Osteoblast (primary cell): ENCODE measurements at regions not wholly inside any gene's neighbourhood (a gene's known extent, or its start where the extent isn't known, plus 50 kb on each side); places are given as distances from the start of the nearest gene placed in this dataset.

ENCODE experiments used
- DNase-seq: peaks from one replicate; pipeline ENCODE4 v3.0.0; 2011; ENCODE audit warnings: low spot score, mixed read lengths; ENCODE audit not compliant: insufficient read length; ENCODE audit errors: missing footprints
- H2AFZ ChIP-seq: 2 replicates; pipeline ENCODE4 v1.6.0; 2011; ENCODE audit warnings: mild to moderate bottlenecking, low read length
- H3K27ac ChIP-seq: 2 replicates; pipeline ENCODE4 v1.5.1; 2011; ENCODE audit warnings: mild to moderate bottlenecking, low read depth, low read length, moderate library complexity
- H3K27me3 ChIP-seq: 2 replicates; pipeline ENCODE4 v1.6.0; 2012; ENCODE audit warnings: mild to moderate bottlenecking, control low read depth, inconsistent platforms, low read length, moderate library complexity; ENCODE audit not compliant: insufficient read depth
- H3K36me3 ChIP-seq: 2 replicates; pipeline ENCODE4 v1.5.1; 2011; ENCODE audit warnings: mild to moderate bottlenecking, low read length, control low read depth, moderate library complexity; ENCODE audit not compliant: insufficient read depth
- H3K4me1 ChIP-seq: 2 replicates; pipeline ENCODE4 v1.5.1; 2011; ENCODE audit warnings: mild to moderate bottlenecking, low read length, control low read depth, moderate library complexity; ENCODE audit not compliant: insufficient read depth
- H3K4me2 ChIP-seq: 2 replicates; pipeline ENCODE4 v1.6.0; 2011; ENCODE audit warnings: mild to moderate bottlenecking, low read length; ENCODE audit not compliant: insufficient read depth
- H3K4me3 ChIP-seq: fragments of 200-600 bp; sonication (generic); 3 replicates; pipeline ENCODE4 v1.5.1; 2012; ENCODE audit warnings: mild to moderate bottlenecking, low read length, inconsistent platforms; ENCODE audit not compliant: insufficient read depth
- H3K79me2 ChIP-seq: 2 replicates; pipeline ENCODE4 v1.6.0; 2012; ENCODE audit warnings: mild to moderate bottlenecking, low read length, control low read depth, inconsistent platforms; ENCODE audit not compliant: insufficient read depth
- H3K9me3 ChIP-seq: 2 replicates; pipeline ENCODE4 v1.5.1; 2011; ENCODE audit warnings: low read depth, low read length, control low read depth
- H4K20me1 ChIP-seq: 2 replicates; pipeline ENCODE4 v1.6.0; 2012; ENCODE audit warnings: mild to moderate bottlenecking, low read length, control low read depth; ENCODE audit not compliant: insufficient read depth
- TF ChIP-seq, protein P1 (sequence below): IDR thresholded peaks from 2 replicates; pipeline ENCODE4 v1.5.1; 2011; ENCODE audit warnings: mild to moderate bottlenecking, low read depth, low read length, moderate library complexity; ENCODE audit errors: extremely low read depth

DNA sequence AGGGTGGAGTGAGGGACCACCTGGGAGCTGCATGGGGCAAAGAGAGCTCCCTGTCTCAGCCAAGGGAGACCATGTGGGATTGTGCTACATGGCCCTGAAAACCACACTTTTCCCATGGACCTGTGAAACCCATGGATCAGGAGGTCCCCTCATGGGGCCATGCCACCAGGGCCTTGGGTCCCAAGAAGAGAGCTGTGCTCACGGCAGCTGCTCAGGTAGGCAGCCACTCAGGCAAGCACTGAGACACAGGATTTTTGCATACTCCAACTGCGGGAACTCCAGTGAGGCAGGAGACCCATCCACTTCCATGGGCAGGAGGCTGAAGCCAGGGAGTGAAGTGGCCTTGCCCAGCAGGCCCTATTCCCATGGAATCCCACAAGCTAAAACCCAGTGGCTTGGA, 190.0 kb downstream of the KCNA4 start:
- Histone ChIP-seq H2AFZ (no peak overlapping the region), H3K4me2 (no peak overlapping the region), H3K36me3 (no peaks in the 10 kb centered on the region), H4K20me1 (no peaks in the 10 kb centered on the region), H3K79me2 (no peaks in the 10 kb centered on the region), H3K27ac (no peak overlapping the region), H3K4me1 (no peaks in the 10 kb centered on the region), H3K9me3 (peaks cover 4% of the 10 kb centered on the region), H3K27me3 (no peaks in the 10 kb centered on the region), H3K4me3 (no peak overlapping the region)
- TF ChIP-seq, protein P1, sequence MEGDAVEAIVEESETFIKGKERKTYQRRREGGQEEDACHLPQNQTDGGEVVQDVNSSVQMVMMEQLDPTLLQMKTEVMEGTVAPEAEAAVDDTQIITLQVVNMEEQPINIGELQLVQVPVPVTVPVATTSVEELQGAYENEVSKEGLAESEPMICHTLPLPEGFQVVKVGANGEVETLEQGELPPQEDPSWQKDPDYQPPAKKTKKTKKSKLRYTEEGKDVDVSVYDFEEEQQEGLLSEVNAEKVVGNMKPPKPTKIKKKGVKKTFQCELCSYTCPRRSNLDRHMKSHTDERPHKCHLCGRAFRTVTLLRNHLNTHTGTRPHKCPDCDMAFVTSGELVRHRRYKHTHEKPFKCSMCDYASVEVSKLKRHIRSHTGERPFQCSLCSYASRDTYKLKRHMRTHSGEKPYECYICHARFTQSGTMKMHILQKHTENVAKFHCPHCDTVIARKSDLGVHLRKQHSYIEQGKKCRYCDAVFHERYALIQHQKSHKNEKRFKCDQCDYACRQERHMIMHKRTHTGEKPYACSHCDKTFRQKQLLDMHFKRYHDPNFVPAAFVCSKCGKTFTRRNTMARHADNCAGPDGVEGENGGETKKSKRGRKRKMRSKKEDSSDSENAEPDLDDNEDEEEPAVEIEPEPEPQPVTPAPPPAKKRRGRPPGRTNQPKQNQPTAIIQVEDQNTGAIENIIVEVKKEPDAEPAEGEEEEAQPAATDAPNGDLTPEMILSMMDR, result no peak
- no peak for DNase-seq

DNA sequence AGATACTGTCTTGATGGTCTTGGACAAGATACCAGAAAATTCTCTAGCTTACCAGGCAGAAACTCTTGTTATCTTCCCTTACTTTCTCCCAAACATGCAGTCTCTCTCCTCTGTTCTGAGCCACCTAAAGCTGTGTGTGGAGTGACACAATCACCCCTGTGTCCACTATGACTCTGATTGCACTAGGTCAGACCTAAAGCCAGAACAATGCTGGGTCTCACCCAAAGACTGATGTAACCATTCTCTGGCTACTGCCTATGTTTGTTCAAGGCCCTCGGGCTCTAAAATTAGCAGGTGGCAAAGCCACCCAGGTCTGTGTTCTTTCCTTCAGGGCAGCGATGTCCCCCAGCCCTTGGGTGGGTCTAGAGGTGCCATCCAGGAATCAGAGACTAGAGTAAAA, 200.5 kb downstream of the KCNA4 start:
- H3K4me3 ChIP-seq, result no peak overlapping the region

DNA sequence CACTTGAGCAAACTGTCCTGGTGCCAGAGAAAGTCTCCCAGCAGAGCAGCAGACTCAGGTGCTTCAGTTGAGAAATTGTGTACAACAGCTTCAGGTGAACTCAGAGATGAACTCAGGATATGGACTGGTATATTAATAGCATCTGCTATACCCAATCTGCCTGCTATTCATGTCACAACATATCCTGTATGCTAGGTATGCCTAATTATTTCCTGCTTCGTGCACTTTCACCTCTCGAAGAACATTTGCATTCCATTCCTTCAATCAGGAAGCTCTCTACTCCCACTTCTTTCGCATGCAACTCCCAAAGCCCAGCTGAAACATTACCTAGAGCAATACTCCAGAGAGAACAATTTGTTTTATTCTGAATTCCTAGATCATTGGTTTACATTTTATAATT, 207.7 kb downstream of the KCNA4 start:
- Histone ChIP-seq H4K20me1 (no peaks in the 10 kb centered on the region), H3K79me2 (no peaks in the 10 kb centered on the region), H3K27ac (no peak overlapping the region), H3K4me2 (no peak overlapping the region), H3K9me3 (no peaks in the 10 kb centered on the region), H3K4me1 (no peaks in the 10 kb centered on the region), H2AFZ (no peak overlapping the region), H3K4me3 (no peak overlapping the region), H3K36me3 (no peaks in the 10 kb centered on the region), H3K27me3 (no peaks in the 10 kb centered on the region)
- DNase-seq, result no peak
- TF ChIP-seq, protein P1, result no peak

More for the DNA sequence above, 200.5 kb downstream of the KCNA4 start:
- Histone ChIP-seq H3K4me1 (no peaks in the 10 kb centered on the region), H3K9me3 (peaks cover 7% of the 10 kb centered on the region), H3K4me2 (no peak overlapping the region), H3K27ac (no peak overlapping the region), H3K79me2 (no peaks in the 10 kb centered on the region), H3K27me3 (no peaks in the 10 kb centered on the region), H2AFZ (no peak overlapping the region), H3K36me3 (no peaks in the 10 kb centered on the region), H4K20me1 (no peaks in the 10 kb centered on the region)
- TF ChIP-seq, protein P1, result no peak
- DNase-seq, result no peak

DNA sequence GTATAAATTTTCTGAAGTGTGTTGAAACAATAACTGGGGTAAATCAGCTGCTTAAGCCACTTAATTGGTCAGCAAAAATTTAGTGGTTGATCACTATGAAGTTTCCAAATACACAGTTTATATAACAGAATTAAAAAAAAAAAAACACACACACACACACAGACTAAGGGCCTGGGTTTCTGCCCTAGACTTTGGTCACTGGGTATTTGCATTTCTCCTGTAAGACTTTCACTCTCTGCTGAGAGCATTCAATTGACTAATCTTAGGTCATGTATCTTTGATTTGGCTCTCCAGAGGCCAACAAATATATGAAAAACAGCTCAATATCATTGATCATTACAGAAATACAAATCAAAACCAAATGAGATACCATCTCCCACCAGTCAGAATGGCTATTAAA, 214.3 kb downstream of the KCNA4 start:
- Histone ChIP-seq H3K27me3 (no peaks in the 10 kb centered on the region), H3K4me2 (no peak overlapping the region)
- TF ChIP-seq, protein P1, result no peak

More for the DNA sequence above, 214.3 kb downstream of the KCNA4 start:
- Histone ChIP-seq H3K27ac (no peak overlapping the region), H3K9me3 (no peaks in the 10 kb centered on the region), H4K20me1 (no peaks in the 10 kb centered on the region), H3K79me2 (no peaks in the 10 kb centered on the region), H3K4me1 (no peaks in the 10 kb centered on the region), H3K4me3 (no peak overlapping the region), H2AFZ (no peak overlapping the region), H3K36me3 (no peaks in the 10 kb centered on the region)
- DNase-seq, result no peak
